ENCODE measurements at regions not wholly inside any gene's neighbourhood (a gene's known extent, or its start where the extent isn't known, plus 50 kb on each side); places are given as distances from the start of the nearest gene placed in this dataset.
"Not testable (repeated sequence)": the region's sequence is repeated elsewhere in the genome, so short reads cannot be mapped to it uniquely, and the experiment has no call there.

DNA sequence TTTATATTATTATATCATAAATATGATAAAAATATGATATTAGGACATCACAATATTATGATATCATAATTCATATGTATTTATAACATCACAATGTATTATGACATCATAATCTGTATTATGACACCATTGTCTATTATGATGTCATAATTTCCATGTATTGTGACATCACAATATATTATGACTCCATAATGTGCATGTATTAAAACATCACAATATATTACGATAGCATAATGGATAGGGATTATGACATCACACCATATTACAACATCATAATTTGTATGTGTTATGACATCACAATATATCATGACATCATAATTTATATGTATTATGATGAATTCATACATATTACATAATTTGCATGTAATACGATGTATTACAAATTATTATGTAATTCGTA, 1755.9 kb downstream of the TP53TG3F start:
- H3K4me1 Mint-ChIP-seq, result no peaks in the 10 kb centered on the region
- H3K9me3 Mint-ChIP-seq, result peaks cover 20% of the 10 kb centered on the region
- no peaks in the 10 kb centered on the region for H3K36me3 Mint-ChIP-seq (ENCODE audit: low read depth)
- no peak overlapping the region for H3K4me3 Mint-ChIP-seq
- H3K27me3 Mint-ChIP-seq (ENCODE audit: low read depth), result no peaks in the 10 kb centered on the region
- H3K27ac Mint-ChIP-seq, result no peak overlapping the region
- TF ChIP-seq, protein P1, sequence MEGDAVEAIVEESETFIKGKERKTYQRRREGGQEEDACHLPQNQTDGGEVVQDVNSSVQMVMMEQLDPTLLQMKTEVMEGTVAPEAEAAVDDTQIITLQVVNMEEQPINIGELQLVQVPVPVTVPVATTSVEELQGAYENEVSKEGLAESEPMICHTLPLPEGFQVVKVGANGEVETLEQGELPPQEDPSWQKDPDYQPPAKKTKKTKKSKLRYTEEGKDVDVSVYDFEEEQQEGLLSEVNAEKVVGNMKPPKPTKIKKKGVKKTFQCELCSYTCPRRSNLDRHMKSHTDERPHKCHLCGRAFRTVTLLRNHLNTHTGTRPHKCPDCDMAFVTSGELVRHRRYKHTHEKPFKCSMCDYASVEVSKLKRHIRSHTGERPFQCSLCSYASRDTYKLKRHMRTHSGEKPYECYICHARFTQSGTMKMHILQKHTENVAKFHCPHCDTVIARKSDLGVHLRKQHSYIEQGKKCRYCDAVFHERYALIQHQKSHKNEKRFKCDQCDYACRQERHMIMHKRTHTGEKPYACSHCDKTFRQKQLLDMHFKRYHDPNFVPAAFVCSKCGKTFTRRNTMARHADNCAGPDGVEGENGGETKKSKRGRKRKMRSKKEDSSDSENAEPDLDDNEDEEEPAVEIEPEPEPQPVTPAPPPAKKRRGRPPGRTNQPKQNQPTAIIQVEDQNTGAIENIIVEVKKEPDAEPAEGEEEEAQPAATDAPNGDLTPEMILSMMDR (IDR thresholded peaks at IDR 0.05; ENCODE audit: unreplicated experiment in 3 of 3), result no peak

DNA sequence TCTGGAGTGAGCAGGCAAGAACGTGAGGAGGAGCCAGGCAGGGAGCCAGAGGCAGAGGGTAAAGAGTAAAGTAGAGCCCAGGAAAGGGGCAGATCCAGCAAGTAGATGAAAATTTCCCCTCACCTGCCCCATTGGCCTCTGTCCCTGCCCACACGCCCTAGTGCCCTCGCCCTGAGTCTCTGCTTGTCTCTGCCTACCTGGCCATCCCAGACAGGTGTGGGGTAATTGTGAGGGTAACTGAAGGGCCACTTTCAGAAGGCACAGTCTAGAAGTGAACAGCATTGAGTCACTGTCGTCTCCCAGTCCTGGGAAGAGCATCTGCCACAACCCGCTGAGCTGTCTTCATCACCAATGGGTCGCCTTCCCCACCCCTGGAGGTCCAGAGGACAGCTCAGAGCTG, 1756.8 kb downstream of the TP53TG3F start:
- H3K27me3 Mint-ChIP-seq (ENCODE audit: low read depth); H3K4me1 Mint-ChIP-seq; H3K4me3 Mint-ChIP-seq: not testable (repeated sequence)

DNA sequence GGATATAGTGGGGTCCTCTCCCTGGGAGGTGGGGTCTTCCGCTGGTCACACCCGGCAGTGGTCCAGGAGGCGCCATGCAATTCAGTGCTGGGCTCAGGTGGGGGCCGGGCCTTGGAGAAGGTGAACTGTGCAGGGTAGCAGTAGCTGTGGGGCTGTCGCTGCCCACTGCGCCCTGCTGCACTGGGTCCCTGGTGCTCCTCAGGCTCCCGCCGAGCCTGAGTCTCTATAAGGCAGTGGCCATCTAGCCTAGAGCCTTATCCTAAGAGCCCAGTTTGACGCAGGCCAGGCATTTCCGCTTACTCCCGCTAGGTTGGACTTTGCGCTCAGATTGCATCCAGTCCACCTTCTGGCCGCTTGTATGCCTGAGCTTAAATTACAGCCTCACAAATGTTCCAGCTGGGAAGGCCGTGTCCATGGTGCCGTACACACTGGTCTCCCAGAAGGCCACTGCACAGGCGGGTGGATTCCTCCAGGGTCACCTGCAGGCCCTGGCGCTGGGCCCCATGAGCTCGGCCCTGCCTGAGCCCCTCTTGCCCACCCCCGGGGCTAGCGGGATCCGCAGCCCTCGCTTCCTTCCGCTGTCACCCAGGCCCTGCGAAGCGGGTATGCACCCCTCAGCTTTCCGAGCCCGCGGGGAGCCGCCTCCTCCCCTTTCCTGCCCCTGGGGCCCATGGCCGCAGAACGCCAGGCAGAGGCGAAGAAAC, 1762.2 kb downstream of the TP53TG3F start:
- TF ChIP-seq, protein P1 (IDR thresholded peaks at IDR 0.05; ENCODE audit: unreplicated experiment in 3 of 3), result no peak
- no peak overlapping the region for H3K27ac Mint-ChIP-seq
- H3K27me3 Mint-ChIP-seq (ENCODE audit: low read depth), result no peaks in the 10 kb centered on the region
- H3K36me3 Mint-ChIP-seq (ENCODE audit: low read depth), result no peaks in the 10 kb centered on the region
- H3K4me3 Mint-ChIP-seq, result no peak overlapping the region
- H3K9me3 Mint-ChIP-seq, result peaks cover 31% of the 10 kb centered on the region
- H3K4me1 Mint-ChIP-seq, result no peaks in the 10 kb centered on the region

More for the DNA sequence above, 1756.8 kb downstream of the TP53TG3F start:
- H3K36me3 Mint-ChIP-seq (ENCODE audit: low read depth); H3K27ac Mint-ChIP-seq: not testable (repeated sequence)
- H3K9me3 Mint-ChIP-seq, result peaks cover 26% of the 10 kb centered on the region

DNA sequence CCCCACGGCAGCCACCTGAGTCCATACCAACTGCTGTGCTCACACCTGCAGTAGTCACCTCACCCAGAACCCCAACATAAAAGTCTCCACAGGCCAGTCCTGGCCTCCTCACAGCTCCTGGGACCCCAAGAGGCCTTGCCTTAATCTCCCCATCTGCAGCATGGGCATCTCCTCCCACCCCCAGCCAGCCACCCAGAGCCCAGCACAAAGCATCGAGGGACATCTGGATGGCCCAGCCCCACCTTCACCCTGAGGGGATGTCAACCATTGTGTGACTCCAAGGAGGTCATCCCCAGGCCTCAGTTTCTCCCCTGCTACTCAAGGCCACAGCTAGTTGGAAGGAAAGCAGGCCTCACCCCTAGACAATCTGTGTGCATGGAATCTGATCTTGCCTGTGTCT, 1775.3 kb downstream of the TP53TG3F start:
- peaks cover 27% of the 10 kb centered on the region for H3K9me3 Mint-ChIP-seq
- no peak overlapping the region for H3K27ac Mint-ChIP-seq
- H3K4me1 Mint-ChIP-seq, result no peaks in the 10 kb centered on the region
- no peak overlapping the region for H3K4me3 Mint-ChIP-seq
- no peaks in the 10 kb centered on the region for H3K36me3 Mint-ChIP-seq (ENCODE audit: low read depth)
- TF ChIP-seq, protein P1 (IDR thresholded peaks at IDR 0.05; ENCODE audit: unreplicated experiment in 3 of 3), result no peak
- H3K27me3 Mint-ChIP-seq (ENCODE audit: low read depth), result no peaks in the 10 kb centered on the region

DNA sequence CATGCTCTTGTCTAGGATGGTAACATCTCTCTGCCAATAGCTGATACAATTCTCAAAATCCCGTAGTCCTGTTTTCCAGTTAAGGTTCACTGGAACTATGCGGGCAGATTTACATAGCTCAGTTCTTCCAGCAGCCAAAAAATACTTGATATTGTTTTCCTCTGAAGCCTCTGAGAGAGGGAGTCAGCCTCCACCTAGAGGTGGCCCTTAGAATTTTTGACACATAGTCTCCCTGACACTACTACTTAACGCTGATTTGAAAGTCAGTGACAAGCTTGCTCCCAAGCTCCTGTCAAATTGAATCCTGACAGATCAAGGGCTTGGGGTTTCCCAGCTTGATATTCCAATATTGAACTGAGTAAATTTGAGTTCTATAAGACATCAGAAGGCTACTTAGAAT, 1780.1 kb downstream of the TP53TG3F start:
- H3K4me3 Mint-ChIP-seq, result no peak overlapping the region
- TF ChIP-seq, protein P1 (IDR thresholded peaks at IDR 0.05; ENCODE audit: unreplicated experiment in 3 of 3), result no peak
- no peak overlapping the region for H3K27ac Mint-ChIP-seq
- H3K9me3 Mint-ChIP-seq, result peaks cover 47% of the 10 kb centered on the region
- no peaks in the 10 kb centered on the region for H3K4me1 Mint-ChIP-seq
- no peaks in the 10 kb centered on the region for H3K27me3 Mint-ChIP-seq (ENCODE audit: low read depth)
- H3K36me3 Mint-ChIP-seq (ENCODE audit: low read depth), result no peaks in the 10 kb centered on the region

DNA sequence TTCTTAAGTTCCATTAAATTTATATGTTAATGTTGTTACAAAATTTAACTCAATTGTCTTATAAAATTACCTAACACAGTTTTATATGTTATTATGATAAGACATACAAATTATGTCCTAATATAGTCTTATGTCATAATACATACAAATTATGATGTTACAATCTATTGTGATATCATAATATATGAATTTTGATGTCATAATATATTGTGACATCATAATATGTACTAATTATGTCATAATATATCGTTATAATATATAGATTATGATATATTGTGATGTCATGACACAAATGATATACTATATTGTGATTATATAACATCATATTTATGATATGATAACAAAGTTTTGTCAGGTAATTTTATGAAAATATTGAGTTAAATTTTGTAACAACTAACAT, 1789.6 kb downstream of the TP53TG3F start:
- H3K27ac Mint-ChIP-seq, result no peak overlapping the region
- TF ChIP-seq, protein P1 (IDR thresholded peaks at IDR 0.05; ENCODE audit: unreplicated experiment in 3 of 3), result no peak
- no peak overlapping the region for H3K4me3 Mint-ChIP-seq
- H3K27me3 Mint-ChIP-seq (ENCODE audit: low read depth), result no peaks in the 10 kb centered on the region
- H3K36me3 Mint-ChIP-seq (ENCODE audit: low read depth), result no peaks in the 10 kb centered on the region
- H3K9me3 Mint-ChIP-seq, result peaks cover 46% of the 10 kb centered on the region
- no peaks in the 10 kb centered on the region for H3K4me1 Mint-ChIP-seq

All from nephron (organoid).